ENCODE measurements at regions not wholly inside any gene's neighbourhood (a gene's known extent, or its start where the extent isn't known, plus 50 kb on each side); places are given as distances from the start of the nearest gene placed in this dataset.

DNA sequence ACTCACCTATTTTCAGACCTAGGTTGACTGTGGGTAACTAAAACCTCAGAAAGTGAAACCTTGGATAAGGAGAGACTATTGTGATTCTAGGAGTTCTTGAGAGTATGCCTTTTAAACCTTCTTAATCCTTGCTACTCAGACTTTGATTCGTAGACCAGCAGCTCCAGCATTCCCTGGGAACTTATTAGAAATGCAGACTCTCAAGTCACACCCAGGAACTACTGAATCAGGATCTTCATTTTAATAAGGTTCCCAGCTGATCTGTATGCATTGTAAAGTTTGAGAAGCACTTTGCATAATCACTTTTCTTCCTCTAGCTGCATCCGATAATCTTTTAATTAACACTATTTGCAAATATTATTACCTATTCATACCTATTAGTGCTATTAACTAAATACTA lies 480.3 kb upstream of the KCNMB2 start:
- no peaks in the 10 kb centered on the region for H4K20me1 ChIP-seq (replicated peaks in 1 of 2; ENCODE audit: control insufficient read depth in 1 of 2, insufficient read depth in 2 of 2, low read length in 2 of 2)
- H3K23me2 ChIP-seq (ENCODE audit: low read depth, low read length) = no peaks in the 10 kb centered on the region
- H3K4me1 ChIP-seq (replicated peaks in 1 of 4; ENCODE audit: control insufficient read depth in 3 of 4, insufficient read depth in 4 of 4, low read length in 3 of 4) = no peaks in the 10 kb centered on the region
- H2AK5ac ChIP-seq (ENCODE audit: low read depth, low read length) = no peak overlapping the region
- H3K27me3 ChIP-seq (replicated peaks in 1 of 4; ENCODE audit: control insufficient read depth in 3 of 4, extremely low read depth in 1 of 4, insufficient read depth in 3 of 4, low read length in 3 of 4) = no peaks in the 10 kb centered on the region
- CTCF ChIA-PET (ENCODE audit: partially characterized antibody) = interaction anchor here (0.7 kb wide), 1 partner anchor 332 kb away, joined by 3 read pairs; no protein-coding TSS in a partner anchor
- no peak overlapping the region for H3K9ac ChIP-seq (replicated peaks in 1 of 4; ENCODE audit: extremely low read depth in 1 of 4, low read depth in 3 of 4, low read length in 3 of 4)
- DNase-seq (ENCODE audit: low read depth in 1 of 2, low spot score in 2 of 2) = no peak
- H3K36me3 ChIP-seq (ENCODE audit: control insufficient read depth in 2 of 4, insufficient read depth in 4 of 4, low read length in 3 of 4) = no peaks in the 10 kb centered on the region
- POLR2A ChIA-PET (ENCODE audit: partially characterized antibody) = no interaction called here
- no peak overlapping the region for H2BK5ac ChIP-seq (ENCODE audit: low read depth, low read length)
- H3K14ac ChIP-seq (ENCODE audit: insufficient read length) = no peak overlapping the region
- H2BK12ac ChIP-seq (ENCODE audit: low read depth, low read length) = no peak overlapping the region
- H3K27ac ChIP-seq (ENCODE audit: low read depth, low read length) = no peak overlapping the region
- no peak for TF ChIP-seq POLR2A (IDR thresholded peaks at IDR 0.05; ENCODE audit: control extremely low read depth in 1 of 2, low read depth in 2 of 2, low read length in 2 of 2)
- no peak for TF ChIP-seq CBX5 (IDR thresholded peaks at IDR 0.05; ENCODE audit: low read depth, low read length)
- TF ChIP-seq, protein P1, sequence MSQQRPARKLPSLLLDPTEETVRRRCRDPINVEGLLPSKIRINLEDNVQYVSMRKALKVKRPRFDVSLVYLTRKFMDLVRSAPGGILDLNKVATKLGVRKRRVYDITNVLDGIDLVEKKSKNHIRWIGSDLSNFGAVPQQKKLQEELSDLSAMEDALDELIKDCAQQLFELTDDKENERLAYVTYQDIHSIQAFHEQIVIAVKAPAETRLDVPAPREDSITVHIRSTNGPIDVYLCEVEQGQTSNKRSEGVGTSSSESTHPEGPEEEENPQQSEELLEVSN (IDR thresholded peaks at IDR 0.05) = no peak
- no peak for TF ChIP-seq SIN3A (conservative IDR thresholded peaks at IDR 0.05 in 1 of 2, IDR thresholded peaks at IDR 0.05 in 1 of 2; ENCODE audit: low read depth in 1 of 2, low read length in 2 of 2)
- no peak for TF ChIP-seq NRF1 (IDR thresholded peaks at IDR 0.05; ENCODE audit: low read depth, low read length)
- TF ChIP-seq KDM5A (IDR thresholded peaks at IDR 0.05; ENCODE audit: low read length) = no peak
- no peak for TF ChIP-seq ZNF274 (IDR thresholded peaks at IDR 0.05; ENCODE audit: borderline replicate concordance, extremely low read depth, low read length)
- TF ChIP-seq YY1 (IDR thresholded peaks at IDR 0.05; ENCODE audit: low read depth, low read length) = no peak
- TF ChIP-seq SRF (IDR thresholded peaks at IDR 0.05; ENCODE audit: low read depth, low read length) = no peak
- TF ChIP-seq, protein P2, sequence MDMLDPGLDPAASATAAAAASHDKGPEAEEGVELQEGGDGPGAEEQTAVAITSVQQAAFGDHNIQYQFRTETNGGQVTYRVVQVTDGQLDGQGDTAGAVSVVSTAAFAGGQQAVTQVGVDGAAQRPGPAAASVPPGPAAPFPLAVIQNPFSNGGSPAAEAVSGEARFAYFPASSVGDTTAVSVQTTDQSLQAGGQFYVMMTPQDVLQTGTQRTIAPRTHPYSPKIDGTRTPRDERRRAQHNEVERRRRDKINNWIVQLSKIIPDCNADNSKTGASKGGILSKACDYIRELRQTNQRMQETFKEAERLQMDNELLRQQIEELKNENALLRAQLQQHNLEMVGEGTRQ (IDR thresholded peaks at IDR 0.05; ENCODE audit: low read length) = no peak
- H3K4me3 ChIP-seq (ENCODE audit: extremely low read depth in 1 of 4, insufficient read depth in 2 of 4, low read depth in 3 of 4, low read length in 4 of 4) = no peak overlapping the region
- H3K4ac ChIP-seq (replicated peaks; ENCODE audit: insufficient read length, low read depth, low read length) = no peak overlapping the region
- no peak overlapping the region for H2BK20ac ChIP-seq (ENCODE audit: low read length)
- no peak overlapping the region for H3K23ac ChIP-seq (ENCODE audit: insufficient read length)
- no peaks in the 10 kb centered on the region for H3K79me2 ChIP-seq (ENCODE audit: control insufficient read depth in 1 of 2, insufficient read depth in 2 of 2, low read length in 2 of 2)
- H4K5ac ChIP-seq (ENCODE audit: insufficient read length, low read depth, low read length) = no peak overlapping the region
- H4K8ac ChIP-seq (ENCODE audit: extremely low read depth, insufficient read depth, low read length) = no peak overlapping the region
- no peaks in the 10 kb centered on the region for H3K79me1 ChIP-seq (ENCODE audit: low read depth, low read length)
- no peak overlapping the region for H2BK15ac ChIP-seq (ENCODE audit: low read length)
- H3K56ac ChIP-seq (replicated peaks; ENCODE audit: insufficient read length, low read depth, low read length) = no peak overlapping the region
- no peaks in the 10 kb centered on the region for H3K9me3 ChIP-seq (ENCODE audit: insufficient read depth in 2 of 2, low read depth in 1 of 2, low read length in 1 of 2)
- no peak overlapping the region for H3K4me2 ChIP-seq (ENCODE audit: insufficient read depth in 1 of 2, low read depth in 2 of 2, low read length in 2 of 2)
- FAIRE-seq = no peak
- H2BK120ac ChIP-seq (replicated peaks; ENCODE audit: low read depth, low read length) = no peak overlapping the region
- H2AFZ ChIP-seq (ENCODE audit: low read length) = no peak overlapping the region
- no peak overlapping the region for H4K91ac ChIP-seq (replicated peaks; ENCODE audit: insufficient read length, low read length)
- 90% methylated on average over 2 of the region's 2 CpGs; no CpG with 5 or more reads in 1 of the 2 experiments for WGBS, 2 experiments (ENCODE audit: extremely low coverage in 1 of 2, insufficient coverage in 1 of 2, insufficient read length in 1 of 2, insufficient replicate concordance in 2 of 2, low coverage in 1 of 2, low lambda C conversion rate in 2 of 2, missing lambda C conversion rate in 1 of 2)
- no peak overlapping the region for H3K18ac ChIP-seq (ENCODE audit: extremely low read depth, low read length)
